Ovary (tissue), 7 donors: ENCODE measurements at regions not wholly inside any gene's neighbourhood (a gene's known extent, or its start where the extent isn't known, plus 50 kb on each side); places are given as distances from the start of the nearest gene placed in this dataset.

ENCODE experiments used
- DNase-seq, 5 donors: peaks; one replicate each; pipeline ENCODE4 v3.0.0-alpha.2; 2019 to 2020
- H3K27ac ChIP-seq, 2 donors: fragments of 200-600 bp; one replicate each; pipeline versions ENCODE4 v1.5.1 to v1.8.0; 2019 to 2022
- H3K27me3 ChIP-seq: fragments of 200-600 bp; one replicate; pipeline ENCODE4 v1.8.0; 2022
- H3K36me3 ChIP-seq: fragments of 200-600 bp; sonication (generic); one replicate; pipeline ENCODE4 v1.5.1; 2019
- H3K4me1 ChIP-seq: one replicate; pipeline ENCODE4 v1.8.1; 2013; ENCODE audit warnings: mild to moderate bottlenecking, moderate library complexity; ENCODE audit not compliant: insufficient read depth
- H3K4me3 ChIP-seq: fragments of 200-600 bp; sonication (generic); one replicate; pipeline ENCODE4 v1.5.1; 2017
- H3K9me3 ChIP-seq, 2 donors: fragments of 200-600 bp in 1 of 2; sonication (generic) in 1 of 2; one replicate each; pipeline versions ENCODE4 v1.5.1 to v1.8.1; 2013 to 2019; ENCODE audit warnings: mild to moderate bottlenecking in 1 of 2, moderate library complexity in 1 of 2
- EP300 ChIP-seq: sonication (generic); formaldehyde crosslinking; IDR thresholded peaks from one replicate; pipeline ENCODE4 v1.6.1; 2017; ENCODE audit warnings: antibody characterized with exemption
- POLR2A ChIP-seq: fragments of 450-650 bp; IDR thresholded peaks from one replicate; pipeline ENCODE4 v1.6.1; 2017; ENCODE audit warnings: antibody characterized with exemption, mild to moderate bottlenecking, moderate library complexity
- WGBS, 3 donors: extraction: QIAGEN DNeasy Blood & Tissue Kit in 1 of 3; methylation state at CpG; one replicate each; pipeline versions ENCODE4 v1.1.5 to v1.1.7; 2013 to 2017; 5-methylcytosine and 5-hydroxymethylcytosine counted together
- intact Hi-C, 4 donors: fragments of 100-400 bp; cut with DNase I; formaldehyde crosslinking; loops; one replicate each; pipeline versions ENCODE4 v1.11.0 to v1.15.1; 2022 to 2023
- TF ChIP-seq, protein P1 (sequence below), 3 donors: fragments of 450-650 bp in 2 of 3; fragments of 200-600 bp in 1 of 3; IDR thresholded peaks; one replicate each; pipeline versions ENCODE4 v1.5.1 to v1.8.0; 2016 to 2022; ENCODE audit warnings: antibody characterized with exemption in 3 of 3, mild to moderate bottlenecking in 1 of 3
- donor health status: DM: no; HTN: no; CAD: no; lungs with moderate emphysema.
- donor health status: DM: no; HTN: no; CAD: no.
- donor health status: Bipolar disorder and iron deficiency.
- donor health status: DM: no; HTN: no; CAD: no.
- donor health status: DM: yes; HTN: yes; CAD: no.

DNA sequence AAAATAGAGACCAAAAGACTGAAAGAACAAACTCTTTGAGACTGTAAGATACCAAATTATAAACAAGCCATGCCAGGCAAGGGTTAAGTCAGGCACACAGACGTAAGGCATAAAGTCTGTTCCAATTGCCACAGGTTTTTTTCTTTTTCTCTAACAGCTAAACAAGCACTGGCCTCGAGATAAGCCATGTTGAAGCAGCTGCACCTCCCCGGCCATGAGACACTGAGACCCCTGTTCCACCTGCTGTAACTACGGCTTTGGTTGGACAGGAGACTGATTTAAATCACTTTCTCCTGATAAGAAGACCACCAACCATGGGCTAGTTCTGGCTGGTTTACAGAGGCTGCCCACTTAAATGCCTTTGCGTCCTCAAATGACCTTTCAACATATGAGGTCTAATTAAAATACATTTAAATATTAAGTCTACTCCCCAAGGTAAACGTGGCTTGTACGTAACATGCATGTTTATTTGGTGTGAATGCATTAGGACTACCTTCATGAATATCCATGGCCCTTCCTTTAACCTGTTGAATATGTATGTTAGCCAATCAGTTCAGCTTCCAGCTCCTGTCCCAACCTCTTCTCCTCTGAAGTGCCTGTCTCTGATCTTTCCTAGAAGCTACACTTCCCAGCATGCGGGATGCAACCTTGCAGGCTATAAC is 117.2 kb downstream of the CMPK2 start:
- Histone ChIP-seq H3K4me3 (no peak overlapping the region), H3K36me3 (no peaks in the 10 kb centered on the region), H3K27ac (no peak overlapping the region), H3K4me1 (no peaks in the 10 kb centered on the region), H3K27me3 (no peaks in the 10 kb centered on the region), H3K9me3 (no peaks in the 10 kb centered on the region)
- TF ChIP-seq POLR2A (no peak), EP300 (no peak)
- TF ChIP-seq, protein P1, sequence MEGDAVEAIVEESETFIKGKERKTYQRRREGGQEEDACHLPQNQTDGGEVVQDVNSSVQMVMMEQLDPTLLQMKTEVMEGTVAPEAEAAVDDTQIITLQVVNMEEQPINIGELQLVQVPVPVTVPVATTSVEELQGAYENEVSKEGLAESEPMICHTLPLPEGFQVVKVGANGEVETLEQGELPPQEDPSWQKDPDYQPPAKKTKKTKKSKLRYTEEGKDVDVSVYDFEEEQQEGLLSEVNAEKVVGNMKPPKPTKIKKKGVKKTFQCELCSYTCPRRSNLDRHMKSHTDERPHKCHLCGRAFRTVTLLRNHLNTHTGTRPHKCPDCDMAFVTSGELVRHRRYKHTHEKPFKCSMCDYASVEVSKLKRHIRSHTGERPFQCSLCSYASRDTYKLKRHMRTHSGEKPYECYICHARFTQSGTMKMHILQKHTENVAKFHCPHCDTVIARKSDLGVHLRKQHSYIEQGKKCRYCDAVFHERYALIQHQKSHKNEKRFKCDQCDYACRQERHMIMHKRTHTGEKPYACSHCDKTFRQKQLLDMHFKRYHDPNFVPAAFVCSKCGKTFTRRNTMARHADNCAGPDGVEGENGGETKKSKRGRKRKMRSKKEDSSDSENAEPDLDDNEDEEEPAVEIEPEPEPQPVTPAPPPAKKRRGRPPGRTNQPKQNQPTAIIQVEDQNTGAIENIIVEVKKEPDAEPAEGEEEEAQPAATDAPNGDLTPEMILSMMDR (IDR thresholded peaks at IDR 0.05), result no peak
- no peak for DNase-seq
- 19 to 34% (median 30%) methylated on average over 8 of the region's 8 CpGs for WGBS, 3 donors
- intact Hi-C loops, result no loop called here

DNA sequence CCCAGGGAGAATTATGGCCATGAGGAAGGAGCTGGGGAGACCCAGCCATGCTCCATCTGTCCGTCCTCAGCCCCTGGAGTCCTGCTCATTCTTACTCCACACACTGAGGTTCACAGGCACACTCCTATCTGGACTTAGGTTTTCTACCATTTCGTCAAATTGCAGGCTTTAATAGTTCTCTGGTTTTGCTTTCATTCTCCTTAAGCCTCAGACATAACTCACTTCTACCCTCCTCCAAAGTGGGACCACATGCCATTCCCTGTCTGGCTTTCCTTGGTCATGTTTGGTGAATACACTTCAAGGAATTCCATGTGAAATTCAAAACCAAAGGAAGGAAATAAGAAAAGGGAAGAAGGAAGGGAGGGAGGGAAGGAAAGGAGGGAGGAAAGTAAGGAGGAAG is 115.7 kb downstream of the CMPK2 start:
- Histone ChIP-seq H3K36me3 (no peaks in the 10 kb centered on the region), H3K27ac (no peak overlapping the region), H3K9me3 (no peaks in the 10 kb centered on the region), H3K4me1 (no peaks in the 10 kb centered on the region), H3K4me3 (no peak overlapping the region), H3K27me3 (no peaks in the 10 kb centered on the region)
- DNase-seq, result no peak
- TF ChIP-seq POLR2A (no peak), EP300 (no peak)
- TF ChIP-seq, protein P1 (IDR thresholded peaks at IDR 0.05), result no peak
- WGBS, 3 donors, result 38 to 55% (median 49%) methylated on average over 2 of the region's 2 CpGs
- intact Hi-C loops, result no loop called here

DNA sequence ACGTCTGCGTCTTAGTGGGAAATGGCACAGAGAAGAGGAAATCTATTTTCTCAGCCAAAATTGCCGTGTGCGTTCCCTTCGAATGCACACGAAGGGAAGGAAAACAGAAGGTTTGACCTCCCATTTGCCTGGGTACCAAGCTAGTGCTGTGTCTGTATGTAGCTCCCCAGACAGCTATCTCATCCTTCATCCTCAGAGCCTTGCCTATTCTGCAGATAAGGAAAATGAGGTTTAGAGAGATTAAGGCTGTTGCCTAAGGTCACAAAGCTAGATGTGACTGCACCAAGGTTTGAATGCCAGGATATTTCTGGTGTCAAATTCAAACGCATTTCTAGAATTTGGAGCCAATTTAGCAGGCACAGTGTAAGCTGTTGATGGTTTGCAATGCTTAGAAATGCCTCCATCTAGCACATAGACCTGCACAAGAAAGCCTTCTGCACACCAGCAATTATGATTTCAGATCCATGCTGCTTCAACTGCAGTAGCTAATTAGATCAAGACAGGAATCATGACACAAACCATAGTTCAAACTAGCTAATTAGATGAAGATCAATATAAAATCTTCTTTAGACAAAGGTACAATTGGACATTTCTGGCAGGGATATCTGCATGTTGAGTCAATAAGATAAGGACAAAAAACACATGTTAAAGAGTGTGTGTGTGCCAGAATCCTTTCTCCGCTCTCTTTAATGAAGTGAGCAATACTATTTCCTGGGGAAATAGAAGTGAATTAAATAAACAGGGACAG is 115.1 kb downstream of the CMPK2 start:
- no peak overlapping the region for H3K27ac ChIP-seq
- 24 to 26% (median 25%) methylated on average over 8 of the region's 8 CpGs for WGBS, 3 donors
- TF ChIP-seq, protein P1 (IDR thresholded peaks at IDR 0.05), result no peak
- TF ChIP-seq EP300 (no peak), POLR2A (no peak)

DNA sequence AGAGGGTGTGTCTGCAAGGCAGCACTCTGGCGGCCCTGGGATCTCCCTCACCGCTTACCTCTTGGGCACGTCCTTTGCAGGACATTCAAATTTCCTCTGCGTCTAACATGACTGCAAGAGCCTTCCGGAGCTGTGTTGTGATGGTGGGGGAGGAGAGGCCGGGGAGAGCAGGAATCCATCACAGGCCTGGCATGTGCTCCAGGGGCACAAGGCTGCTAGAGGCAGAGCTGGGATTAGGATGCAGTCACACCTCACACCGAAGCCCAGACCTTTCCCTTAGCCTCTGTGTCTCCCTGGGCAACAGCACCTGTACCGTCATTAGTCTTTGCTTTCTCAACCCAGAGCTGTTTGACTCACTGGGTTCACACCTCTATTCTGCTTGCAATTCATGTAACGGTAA is 111.3 kb downstream of the CMPK2 start:
- Histone ChIP-seq H3K4me3 (no peak overlapping the region), H3K9me3 (no peaks in the 10 kb centered on the region), H3K4me1 (no peaks in the 10 kb centered on the region), H3K27ac (no peak overlapping the region), H3K36me3 (no peaks in the 10 kb centered on the region), H3K27me3 (no peaks in the 10 kb centered on the region)
- no peak for DNase-seq
- intact Hi-C loops, result no loop called here
- WGBS, 3 donors, result 39 to 44% (median 41%) methylated on average over 9 of the region's 9 CpGs
- TF ChIP-seq, protein P1 (IDR thresholded peaks at IDR 0.05), result no peak
- TF ChIP-seq POLR2A, result no peak
- no peak for TF ChIP-seq EP300

More for the DNA sequence above, 115.1 kb downstream of the CMPK2 start:
- intact Hi-C loops, result no loop called here
- DNase-seq, result no peak
- Histone ChIP-seq H3K36me3 (no peaks in the 10 kb centered on the region), H3K4me3 (no peak overlapping the region), H3K9me3 (no peaks in the 10 kb centered on the region), H3K27me3 (no peaks in the 10 kb centered on the region), H3K4me1 (no peaks in the 10 kb centered on the region)
